ENCODE measurements at regions not wholly inside any gene's neighbourhood (a gene's known extent, or its start where the extent isn't known, plus 50 kb on each side); places are given as distances from the start of the nearest gene placed in this dataset.

GRCh38 chr20:24042646-24043045, 54.1 kb upstream of the GGTLC1 start:
- H3K9me3 Mint-ChIP-seq (ENCODE audit: low read depth, unreplicated experiment): no peaks in the 10 kb centered on the region
- no peak overlapping the region for H3K4me3 Mint-ChIP-seq (ENCODE audit: low read depth, unreplicated experiment)
- intact Hi-C loops (cut with micrococcal nuclease; ENCODE audit: unreplicated experiment): no loop called here

GRCh38 chr20:24040896-24041459, 52.4 kb upstream of the GGTLC1 start:
- Mint-ChIP-seq H3K9me3 (ENCODE audit: low read depth, unreplicated experiment) (no peaks in the 10 kb centered on the region), H3K4me3 (ENCODE audit: low read depth, unreplicated experiment) (no peak overlapping the region), H3K27me3 (ENCODE audit: unreplicated experiment) (no peaks in the 10 kb centered on the region), H3K27ac (ENCODE audit: unreplicated experiment) (no peak overlapping the region), H3K36me3 (ENCODE audit: insufficient read depth, unreplicated experiment) (no peaks in the 10 kb centered on the region), H3K4me1 (ENCODE audit: low read depth, unreplicated experiment) (no peaks in the 10 kb centered on the region)
- no TSS peak for BruUV-seq (replicated peaks)
- CTCF ChIA-PET: no interaction called here
- TF ChIP-seq, protein P1, sequence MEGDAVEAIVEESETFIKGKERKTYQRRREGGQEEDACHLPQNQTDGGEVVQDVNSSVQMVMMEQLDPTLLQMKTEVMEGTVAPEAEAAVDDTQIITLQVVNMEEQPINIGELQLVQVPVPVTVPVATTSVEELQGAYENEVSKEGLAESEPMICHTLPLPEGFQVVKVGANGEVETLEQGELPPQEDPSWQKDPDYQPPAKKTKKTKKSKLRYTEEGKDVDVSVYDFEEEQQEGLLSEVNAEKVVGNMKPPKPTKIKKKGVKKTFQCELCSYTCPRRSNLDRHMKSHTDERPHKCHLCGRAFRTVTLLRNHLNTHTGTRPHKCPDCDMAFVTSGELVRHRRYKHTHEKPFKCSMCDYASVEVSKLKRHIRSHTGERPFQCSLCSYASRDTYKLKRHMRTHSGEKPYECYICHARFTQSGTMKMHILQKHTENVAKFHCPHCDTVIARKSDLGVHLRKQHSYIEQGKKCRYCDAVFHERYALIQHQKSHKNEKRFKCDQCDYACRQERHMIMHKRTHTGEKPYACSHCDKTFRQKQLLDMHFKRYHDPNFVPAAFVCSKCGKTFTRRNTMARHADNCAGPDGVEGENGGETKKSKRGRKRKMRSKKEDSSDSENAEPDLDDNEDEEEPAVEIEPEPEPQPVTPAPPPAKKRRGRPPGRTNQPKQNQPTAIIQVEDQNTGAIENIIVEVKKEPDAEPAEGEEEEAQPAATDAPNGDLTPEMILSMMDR (IDR thresholded peaks at IDR 0.05; ENCODE audit: unreplicated experiment): no peak
- intact Hi-C loops (cut with micrococcal nuclease; ENCODE audit: unreplicated experiment): no loop called here
- no peak for DNase-seq

More at GRCh38 chr20:24042646-24043045, 54.1 kb upstream of the GGTLC1 start:
- H3K27me3 Mint-ChIP-seq (ENCODE audit: unreplicated experiment): no peaks in the 10 kb centered on the region
- CTCF ChIA-PET: no interaction called here
- no peaks in the 10 kb centered on the region for H3K36me3 Mint-ChIP-seq (ENCODE audit: insufficient read depth, unreplicated experiment)
- H3K4me1 Mint-ChIP-seq (ENCODE audit: low read depth, unreplicated experiment): no peaks in the 10 kb centered on the region
- TF ChIP-seq, protein P1 (IDR thresholded peaks at IDR 0.05; ENCODE audit: unreplicated experiment): no peak
- DNase-seq: no peak
- BruUV-seq (replicated peaks): no TSS peak
- H3K27ac Mint-ChIP-seq (ENCODE audit: unreplicated experiment): no peak overlapping the region

DNA sequence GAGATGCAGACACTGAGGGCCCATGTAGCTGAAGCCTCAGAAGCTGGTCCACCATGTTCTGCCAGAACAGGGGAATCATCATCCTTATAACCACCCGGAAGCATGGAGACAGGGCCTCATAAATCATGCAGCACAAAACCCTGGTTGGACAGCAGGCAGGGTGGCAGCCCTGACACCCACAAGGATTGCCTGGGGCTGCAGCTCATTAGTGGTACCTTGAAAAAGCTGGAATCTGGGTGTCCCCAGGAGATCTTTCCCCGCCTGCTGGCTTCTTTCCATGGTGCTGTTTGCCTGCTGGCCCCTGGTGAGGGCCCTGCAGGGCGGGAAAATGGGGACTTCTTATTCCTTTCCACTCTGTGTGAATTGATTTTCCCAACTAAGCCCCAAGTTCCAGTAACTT, 50.6 kb upstream of the GGTLC1 start:
- CTCF ChIA-PET: no interaction called here
- no peaks in the 10 kb centered on the region for H3K4me1 Mint-ChIP-seq (ENCODE audit: low read depth, unreplicated experiment)
- TF ChIP-seq, protein P1 (IDR thresholded peaks at IDR 0.05; ENCODE audit: unreplicated experiment): no peak
- H3K9me3 Mint-ChIP-seq (ENCODE audit: low read depth, unreplicated experiment): no peaks in the 10 kb centered on the region
- no peaks in the 10 kb centered on the region for H3K36me3 Mint-ChIP-seq (ENCODE audit: insufficient read depth, unreplicated experiment)
- no peak overlapping the region for H3K4me3 Mint-ChIP-seq (ENCODE audit: low read depth, unreplicated experiment)
- DNase-seq: no peak
- H3K27ac Mint-ChIP-seq (ENCODE audit: unreplicated experiment): no peak overlapping the region
- intact Hi-C loops (cut with micrococcal nuclease; ENCODE audit: unreplicated experiment): no loop called here
- BruUV-seq (replicated peaks): no TSS peak
- no peaks in the 10 kb centered on the region for H3K27me3 Mint-ChIP-seq (ENCODE audit: unreplicated experiment)
